SK-N-MC (cell line): ENCODE measurements at regions not wholly inside any gene's neighbourhood (a gene's known extent, or its start where the extent isn't known, plus 50 kb on each side); places are given as distances from the start of the nearest gene placed in this dataset.

Source experiments
- DNase-seq: peaks from one replicate; pipeline ENCODE4 v3.0.0-alpha.2; 2011; ENCODE audit warnings: low read depth, low spot score
- H3K27ac ChIP-seq: fragments of 200-600 bp; sonication (generic); 2 replicates; pipeline ENCODE4 v1.5.1; 2016; ENCODE audit warnings: mixed run types
- H3K36me3 ChIP-seq: fragments of 200-600 bp; sonication (generic); 2 replicates; pipeline ENCODE4 v1.6.1; 2017; ENCODE audit warnings: antibody characterized with exemption, low read length, mixed read lengths; ENCODE audit not compliant: insufficient read depth
- H3K4me3 ChIP-seq: fragments of 200-600 bp; sonication (generic); 2 replicates; pipeline ENCODE4 v1.5.1; 2016
- H3K9ac ChIP-seq: fragments of 200-600 bp; sonication (generic); 2 replicates; pipeline ENCODE4 v1.8.0; 2017; ENCODE audit warnings: mixed run types, mixed read lengths; ENCODE audit not compliant: insufficient read length
- H3K9me3 ChIP-seq: fragments of 200-600 bp; sonication (generic); 2 replicates; pipeline ENCODE4 v1.6.1; 2017; ENCODE audit warnings: low read depth, mild to moderate bottlenecking, antibody characterized with exemption, low read length, moderate library complexity, mixed read lengths
- EZH2 ChIP-seq: fragments of 200-600 bp; sonication (generic); IDR thresholded peaks from one replicate; pipeline ENCODE4 v1.6.1; 2017; ENCODE audit warnings: antibody characterized with exemption
- FOXP2 ChIP-seq: optimal IDR thresholded peaks from 2 replicates; pipeline ENCODE3; 2011; ENCODE audit warnings: mild to moderate bottlenecking, moderate library complexity; ENCODE audit not compliant: insufficient read depth; ENCODE audit errors: extremely low read length, control extremely low read depth
- POLR2AphosphoS5 ChIP-seq: IDR thresholded peaks from 2 replicates; pipeline ENCODE4 v1.6.1; 2012; ENCODE audit warnings: mild to moderate bottlenecking, low read depth, low read length, borderline replicate concordance

DNA sequence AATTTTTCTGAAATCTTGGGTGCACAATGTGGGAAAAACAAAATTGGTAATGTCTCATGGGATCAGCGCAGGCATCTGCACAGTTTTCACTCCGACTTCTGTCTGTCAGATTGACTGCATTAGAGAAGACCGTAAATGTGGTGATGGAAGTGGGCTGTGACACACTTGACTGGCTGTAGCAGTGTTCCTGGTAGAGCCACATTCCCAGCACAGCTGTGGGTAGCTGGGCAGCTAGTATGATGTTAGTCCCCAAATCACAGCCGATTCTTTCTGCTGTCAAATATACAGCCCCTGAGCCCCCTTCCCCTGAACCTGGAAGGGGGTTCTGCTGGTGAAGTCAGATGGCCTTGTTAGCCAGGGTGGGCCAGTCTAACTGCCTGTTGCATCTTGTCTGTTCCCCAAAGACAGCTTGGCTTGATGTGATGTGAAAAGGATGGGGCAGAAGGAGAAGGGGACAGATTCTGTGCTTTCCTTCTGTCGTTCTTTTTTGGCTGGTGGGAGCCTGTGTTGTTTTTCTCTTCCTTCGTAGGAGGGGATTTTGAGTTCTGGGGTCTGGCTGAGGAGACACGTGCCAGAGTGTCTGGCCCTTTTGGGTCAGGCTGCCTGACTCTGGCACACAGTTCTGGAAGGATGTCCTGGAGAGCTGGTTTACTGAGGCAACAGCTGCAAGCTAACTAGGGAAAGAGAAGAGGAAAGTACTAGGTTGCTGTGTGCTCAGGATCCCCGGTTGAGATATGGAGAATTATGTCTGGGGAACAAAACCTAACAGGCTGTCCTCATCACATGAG, 66.4 kb upstream of the SPRY4 start:
- Histone ChIP-seq H3K4me3 (peak overlapping the region; percentile 69), H3K9me3 (no peaks in the 10 kb centered on the region), H3K36me3 (no peaks in the 10 kb centered on the region), H3K9ac (peak overlapping the region; percentile 24), H3K27ac (peak overlapping the region; percentile 93)
- no peak for TF ChIP-seq POLR2AphosphoS5
- DNase-seq: no peak

DNA sequence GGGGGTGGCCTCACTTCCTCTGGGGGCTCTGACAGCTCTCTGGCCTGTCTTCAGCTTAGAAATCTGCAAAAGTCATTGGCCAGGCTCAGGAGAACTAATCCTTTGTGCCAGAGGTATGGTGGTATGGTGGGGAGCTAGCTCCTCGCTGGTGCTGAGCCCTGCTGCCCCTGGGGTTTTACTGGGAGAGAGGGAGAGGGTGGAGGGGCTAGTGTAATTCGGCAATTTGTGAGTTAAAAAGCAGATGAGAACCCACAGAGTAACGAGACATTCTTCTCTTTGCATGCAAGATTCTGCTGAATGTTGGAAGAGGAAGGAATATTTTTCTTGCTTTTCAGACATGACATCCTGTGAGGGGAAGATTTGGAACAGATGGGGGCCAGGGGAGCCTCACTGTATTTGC, 65.5 kb upstream of the SPRY4 start:
- Histone ChIP-seq H3K9me3 (no peaks in the 10 kb centered on the region), H3K4me3 (peak overlapping the region; percentile 69), H3K9ac (peak overlapping the region; percentile 24), H3K36me3 (no peaks in the 10 kb centered on the region), H3K27ac (peak overlapping the region; percentile 93)
- no peak for DNase-seq
- TF ChIP-seq POLR2AphosphoS5 (no peak; the same call in 1 of the 2 replicates), EZH2 (no peak), FOXP2 (no peak)

DNA sequence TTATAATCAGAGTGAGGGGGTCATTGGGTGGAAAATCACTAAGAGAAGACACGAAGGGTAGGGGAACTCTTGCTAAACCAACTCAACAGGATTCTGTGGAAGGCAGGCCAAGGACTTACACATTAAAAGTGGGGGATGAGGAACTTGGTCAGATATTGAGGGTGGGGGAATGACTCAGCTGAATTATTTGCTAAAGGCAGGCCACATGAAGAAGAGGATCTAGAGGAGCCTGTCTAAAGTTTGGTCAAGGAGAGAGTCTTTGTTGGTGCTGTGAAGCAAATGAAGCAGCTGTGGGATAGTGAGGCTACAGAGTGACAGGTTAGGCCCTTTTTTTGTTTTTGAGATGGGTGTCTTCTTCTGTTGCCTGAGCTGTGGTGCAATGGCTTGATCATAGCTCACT, 63.9 kb upstream of the SPRY4 start:
- Histone ChIP-seq H3K36me3 (no peaks in the 10 kb centered on the region), H3K27ac (no peak overlapping the region), H3K4me3 (no peak overlapping the region), H3K9ac (no peak overlapping the region), H3K9me3 (no peaks in the 10 kb centered on the region)
- TF ChIP-seq EZH2: no peak
- no peak for TF ChIP-seq POLR2AphosphoS5
- no peak for TF ChIP-seq FOXP2
- no peak for DNase-seq

DNA sequence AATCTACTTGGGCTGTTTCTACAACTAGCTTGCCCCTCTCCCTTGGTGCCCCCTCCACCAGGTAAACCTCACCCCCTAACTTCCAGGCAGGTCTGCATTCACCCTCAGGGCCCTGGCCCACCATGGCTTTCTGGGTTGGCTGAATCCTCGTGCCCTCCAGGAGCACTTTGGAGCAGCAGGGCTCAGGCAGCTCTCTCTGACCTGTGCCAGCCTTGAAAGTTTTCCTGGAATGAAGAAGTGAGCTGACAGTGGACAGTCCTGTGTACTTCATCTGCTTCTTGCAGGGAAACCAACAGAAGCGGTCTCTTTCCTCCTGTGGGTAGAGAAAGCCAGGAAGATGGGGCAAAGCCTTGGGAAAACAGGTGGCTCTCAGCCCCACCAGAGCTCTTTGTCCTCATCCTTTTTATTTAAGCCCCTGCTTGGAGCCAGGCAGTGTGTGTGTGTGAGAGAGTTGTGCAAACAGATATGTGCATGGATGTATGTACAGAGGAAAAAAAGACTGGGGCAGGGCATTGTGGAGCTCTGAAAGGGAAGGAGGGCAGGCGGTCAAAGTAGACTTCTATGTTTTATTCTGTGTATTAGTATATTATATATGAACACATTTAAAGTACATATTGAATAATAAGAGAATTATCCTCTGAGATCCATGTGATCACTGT, 62.3 kb upstream of the SPRY4 start:
- Histone ChIP-seq H3K9ac (peak overlapping the region; percentile 37), H3K27ac (peak overlapping the region; percentile 46; the same call in 1 of the 2 replicates), H3K9me3 (no peaks in the 10 kb centered on the region), H3K4me3 (peak overlapping the region; percentile 33; the same call in 1 of the 2 replicates), H3K36me3 (no peaks in the 10 kb centered on the region)
- no peak for DNase-seq
- TF ChIP-seq EZH2 (no peak), FOXP2 (no peak), POLR2AphosphoS5 (no peak)

DNA sequence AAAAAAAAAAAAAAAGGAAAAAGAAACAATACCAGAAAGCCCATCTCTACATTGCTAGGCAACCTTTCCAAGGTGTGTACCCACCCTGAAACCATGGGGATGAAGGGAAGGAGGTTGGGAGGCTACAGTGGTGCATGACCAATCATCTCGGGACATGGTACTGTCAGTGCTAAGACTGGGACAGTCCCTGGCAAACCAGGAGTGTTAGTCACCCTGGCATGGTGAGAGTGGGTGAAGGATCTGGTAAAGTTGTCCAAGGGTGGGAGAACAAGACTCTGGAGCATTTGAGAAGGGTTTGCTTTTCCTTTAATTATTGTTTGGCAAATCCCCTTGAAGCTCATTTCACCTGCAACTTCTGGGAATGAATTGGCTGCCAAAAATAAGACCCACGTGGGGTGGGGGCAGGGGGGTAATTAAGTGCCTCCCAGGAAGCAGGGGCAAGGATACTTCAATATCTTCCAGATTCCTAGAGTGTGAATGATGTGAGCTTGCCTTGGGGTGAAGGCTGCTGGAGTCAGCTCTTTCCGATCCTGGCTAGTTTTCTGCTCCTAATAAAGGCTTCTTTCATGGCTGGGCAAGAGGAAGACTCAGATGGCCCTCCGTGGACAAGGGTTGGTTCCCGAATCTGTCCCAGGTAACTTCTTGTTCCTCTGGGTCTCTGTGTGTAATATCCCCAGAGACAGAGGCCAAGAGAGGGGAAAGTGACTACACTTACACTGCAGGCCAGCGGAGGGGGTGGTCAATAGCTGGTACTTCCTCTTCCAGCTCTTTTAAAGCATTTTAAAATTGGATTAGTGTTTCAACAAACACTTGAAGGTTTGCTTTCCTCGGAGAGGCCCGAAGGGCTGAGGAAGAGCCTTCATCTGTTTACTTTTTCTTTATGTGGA, 61.6 kb upstream of the SPRY4 start:
- Histone ChIP-seq H3K9ac (peak overlapping the region; percentile 37), H3K9me3 (no peaks in the 10 kb centered on the region), H3K36me3 (no peaks in the 10 kb centered on the region), H3K27ac (peak overlapping the region; percentile 46; the same call in 1 of the 2 replicates), H3K4me3 (peak overlapping the region; percentile 33; the same call in 1 of the 2 replicates)
- DNase-seq: no peak
- TF ChIP-seq POLR2AphosphoS5: no peak
- no peak for TF ChIP-seq EZH2
- no peak for TF ChIP-seq FOXP2

DNA sequence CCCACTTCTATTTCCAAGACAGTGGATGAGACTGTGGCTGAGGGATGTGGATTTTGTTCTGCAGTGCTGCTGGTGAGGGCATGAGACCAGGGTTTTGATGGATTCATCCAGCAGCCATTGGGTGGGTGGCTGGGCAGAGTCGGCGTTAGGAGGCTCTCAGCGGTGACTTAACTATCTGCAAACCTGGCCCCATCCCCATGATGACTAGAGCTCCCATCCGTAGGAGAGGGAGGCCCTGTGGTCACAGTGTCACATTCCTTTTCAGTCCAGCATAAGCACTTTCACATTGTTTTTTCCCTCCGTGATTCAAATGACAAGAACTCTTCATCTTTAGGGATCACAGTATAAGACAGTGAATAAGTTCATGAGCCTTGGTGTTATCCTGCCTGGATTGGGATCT, 60.4 kb upstream of the SPRY4 start:
- Histone ChIP-seq H3K27ac (no peak overlapping the region), H3K9me3 (no peaks in the 10 kb centered on the region), H3K36me3 (no peaks in the 10 kb centered on the region), H3K4me3 (no peak overlapping the region), H3K9ac (no peak overlapping the region)
- DNase-seq: no peak
- TF ChIP-seq POLR2AphosphoS5 (no peak), FOXP2 (no peak), EZH2 (no peak)

DNA sequence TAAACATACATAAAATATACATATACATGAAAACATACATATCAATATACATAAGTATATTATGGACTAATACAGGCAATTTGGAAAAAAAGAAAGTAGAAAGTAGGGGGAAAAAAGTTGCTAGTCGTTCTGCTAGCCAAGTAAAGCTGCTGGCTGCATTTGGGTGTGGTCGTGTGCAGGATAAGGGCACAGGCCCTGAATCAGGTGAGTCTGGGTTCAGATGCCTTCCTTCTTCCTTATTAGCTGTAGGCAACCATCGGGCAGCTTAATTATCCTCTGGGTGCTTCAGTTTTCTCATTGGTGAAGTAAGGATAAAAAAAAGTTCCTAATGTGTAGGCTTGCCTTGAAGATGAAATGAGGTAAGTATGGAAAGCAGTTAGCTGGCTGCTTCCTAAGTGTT, 59.2 kb upstream of the SPRY4 start:
- H3K36me3 ChIP-seq: no peaks in the 10 kb centered on the region

DNA sequence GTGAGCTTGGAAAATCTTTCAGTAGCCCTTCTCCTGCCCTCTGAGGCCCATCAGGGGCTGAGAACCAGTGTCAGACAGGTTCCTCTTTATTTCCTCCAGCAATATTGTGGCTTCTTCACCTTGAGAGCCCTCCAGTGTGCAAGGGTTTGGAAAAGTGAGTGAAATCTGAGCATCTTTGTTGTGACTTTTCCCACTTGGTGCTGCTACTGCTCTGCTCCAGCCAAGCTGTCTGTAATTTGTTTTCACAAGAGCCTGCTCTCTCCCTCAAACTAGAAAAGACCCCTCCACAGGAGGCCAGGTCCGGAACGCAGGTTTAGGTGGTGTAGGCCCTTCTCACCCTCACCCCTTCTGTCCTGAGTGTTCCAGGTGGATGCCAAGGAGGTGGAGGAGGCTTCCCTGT, 57.4 kb upstream of the SPRY4 start:
- H3K9ac ChIP-seq: no peak overlapping the region
- TF ChIP-seq POLR2AphosphoS5 (no peak), EZH2 (no peak), FOXP2 (no peak)
- H3K36me3 ChIP-seq: no peaks in the 10 kb centered on the region
- no peak for DNase-seq
- H3K27ac ChIP-seq: no peak overlapping the region
- H3K4me3 ChIP-seq: no peak overlapping the region
- H3K9me3 ChIP-seq: no peaks in the 10 kb centered on the region

More for the DNA sequence above, 59.2 kb upstream of the SPRY4 start:
- no peak for DNase-seq
- Histone ChIP-seq H3K27ac (no peak overlapping the region), H3K4me3 (no peak overlapping the region), H3K9me3 (no peaks in the 10 kb centered on the region), H3K9ac (no peak overlapping the region)
- TF ChIP-seq FOXP2 (no peak), EZH2 (no peak), POLR2AphosphoS5 (no peak)
